CD4-positive, alpha-beta T cell treated with Interleukin-21 for 1 hour (primary cell): ENCODE measurements at regions not wholly inside any gene's neighbourhood (a gene's known extent, or its start where the extent isn't known, plus 50 kb on each side); places are given as distances from the start of the nearest gene placed in this dataset.

Source experiments
- DNase-seq: peaks from one replicate; pipeline ENCODE4 v3.0.0-alpha.2; 2020

- no peak for DNase-seq
Observed at GRCh38 chr12:13839365-13840336, 141.8 kb downstream of the GRIN2B start.

GRCh38 chr12:13836099-13836498 is 145.3 kb downstream of the GRIN2B start:
- DNase-seq: no peak

- DNase-seq: no peak
Observed at GRCh38 chr12:13835652-13836051, 145.8 kb downstream of the GRIN2B start.

GRCh38 chr12:13834241-13834640 is 147.2 kb downstream of the GRIN2B start:
- no peak for DNase-seq

GRCh38 chr12:13817131-13817530 is 164.3 kb downstream of the GRIN2B start:
- no peak for DNase-seq

GRCh38 chr12:13816394-13816793 is 165.0 kb downstream of the GRIN2B start:
- DNase-seq: no peak

- DNase-seq: no peak
Observed at GRCh38 chr12:13812168-13812567, 169.2 kb downstream of the GRIN2B start.

GRCh38 chr12:13811061-13811460 is 170.3 kb downstream of the GRIN2B start:
- DNase-seq: no peak

- no peak for DNase-seq
Observed at GRCh38 chr12:13805041-13805440, 176.4 kb downstream of the GRIN2B start.

- DNase-seq: no peak
Observed at GRCh38 chr12:13801543-13801942, 179.9 kb downstream of the GRIN2B start.

- no peak for DNase-seq
Observed at GRCh38 chr12:13799574-13799973, 181.8 kb downstream of the GRIN2B start.

- no peak for DNase-seq
Observed at GRCh38 chr12:13798162-13798561, 183.2 kb downstream of the GRIN2B start.

GRCh38 chr12:13794706-13795105 is 186.7 kb downstream of the GRIN2B start:
- no peak for DNase-seq

- DNase-seq: no peak
Observed at GRCh38 chr12:13790317-13790716, 191.1 kb downstream of the GRIN2B start.

GRCh38 chr12:13788626-13789025 is 192.8 kb downstream of the GRIN2B start:
- DNase-seq: no peak

- no peak for DNase-seq
Observed at GRCh38 chr12:13786646-13787045, 194.8 kb downstream of the GRIN2B start.

- DNase-seq: no peak
Observed at GRCh38 chr12:13784504-13784903, 196.9 kb downstream of the GRIN2B start.

GRCh38 chr12:13780453-13780852 is 200.9 kb downstream of the GRIN2B start:
- DNase-seq: no peak

- no peak for DNase-seq
Observed at GRCh38 chr12:13777374-13777773, 204.0 kb downstream of the GRIN2B start.

GRCh38 chr12:13772264-13772663 is 209.1 kb downstream of the GRIN2B start:
- no peak for DNase-seq

GRCh38 chr12:13770576-13770975 is 210.8 kb downstream of the GRIN2B start:
- DNase-seq: no peak

GRCh38 chr12:13769966-13770365 is 211.4 kb downstream of the GRIN2B start:
- DNase-seq: no peak

- DNase-seq: no peak
Observed at GRCh38 chr12:13769273-13769672, 212.1 kb downstream of the GRIN2B start.

GRCh38 chr12:13764748-13765147 is 216.7 kb downstream of the GRIN2B start:
- no peak for DNase-seq

- DNase-seq: no peak
Observed at GRCh38 chr12:13749389-13749788, 232.0 kb downstream of the GRIN2B start.
